Endothelial cell of umbilical vein (primary cell): ENCODE measurements at regions not wholly inside any gene's neighbourhood (a gene's known extent, or its start where the extent isn't known, plus 50 kb on each side); places are given as distances from the start of the nearest gene placed in this dataset.

Source experiments
- BruUV-seq: library from RNA; stranded (reverse); fragments of 400-500 nt; replicated peaks from 2 replicates; lab custom pipeline; 2021; lab: Mats Ljungman, UMichigan
- CTCF ChIA-PET: fragments of 300-600, 350-600 bp; sonication (Branson Sonifier 250); formaldehyde crosslinking; loops from one replicate; lab custom pipeline; 2021; ENCODE audit warnings: antibody characterized with exemption, inconsistent platforms; lab: Charles Lee
- POLR2A ChIA-PET: fragments of 300-600, 350-600 bp; sonication (Branson Sonifier 250); formaldehyde crosslinking; loops from one replicate; lab custom pipeline; 2021; ENCODE audit warnings: antibody characterized with exemption, inconsistent platforms; lab: Charles Lee
- DNase-seq: peaks from one replicate; pipeline ENCODE4 v3.0.0-alpha.2; 2011; ENCODE audit warnings: low read depth, low spot score
- FAIRE-seq: peaks from 2 replicates; lab custom pipeline; 2011; peaks lifted over from hg19 to GRCh38; lab: Jason Lieb, UNC
- H2AFZ ChIP-seq: 2 replicates; pipeline ENCODE4 v1.6.0; 2012; ENCODE audit warnings: low read depth, low read length, control low read depth, inconsistent platforms
- H3K27ac ChIP-seq: 2 replicates; pipeline ENCODE4 v1.5.1; 2011; ENCODE audit warnings: low read depth, mild to moderate bottlenecking, control low read depth, low read length, moderate library complexity; ENCODE audit not compliant: insufficient read depth
- H3K27me3 ChIP-seq, 2 experiments: 2 replicates each; pipeline versions ENCODE4 v1.6.0 to v1.6.1; 2011; ENCODE audit warnings: low read length in 2 of 2, mixed read lengths in 1 of 2; ENCODE audit not compliant: control insufficient read depth in 2 of 2, insufficient read depth in 2 of 2
- H3K36me3 ChIP-seq, 2 experiments: 2 replicates in 1 of 2; 3 replicates in 1 of 2; pipeline ENCODE4 v1.5.1; 2011; ENCODE audit warnings: low read length in 2 of 2, mild to moderate bottlenecking in 1 of 2, moderate library complexity in 1 of 2; ENCODE audit not compliant: control insufficient read depth in 2 of 2, insufficient read depth in 2 of 2; ENCODE audit errors: extremely low read depth in 1 of 2
- H3K4me1 ChIP-seq: 3 replicates; pipeline ENCODE4 v1.5.1; 2011; ENCODE audit warnings: mild to moderate bottlenecking, low read length; ENCODE audit not compliant: control insufficient read depth, insufficient read depth; ENCODE audit errors: extremely low read depth
- H3K4me2 ChIP-seq: 2 replicates; pipeline ENCODE4 v1.6.1; 2011; ENCODE audit warnings: low read length, control low read depth, mixed read lengths; ENCODE audit not compliant: insufficient read depth
- H3K4me3 ChIP-seq, 3 experiments: fragments of 200-600 bp in 1 of 3; sonication (generic), shearing (Covaris generic) in 1 of 3; replicated peaks in 1 of 3; 2 replicates each; pipeline ENCODE4 v1.5.1; 2011 to 2016; ENCODE audit warnings: control low read depth in 3 of 3, low read length in 3 of 3, mild to moderate bottlenecking in 2 of 3, inconsistent platforms in 1 of 3, low read depth in 1 of 3, moderate library complexity in 1 of 3; ENCODE audit not compliant: insufficient read depth in 1 of 3
- H3K79me2 ChIP-seq: 2 replicates; pipeline ENCODE4 v1.6.0; 2012; ENCODE audit warnings: low read length, inconsistent platforms; ENCODE audit not compliant: control insufficient read depth, insufficient read depth
- H3K9ac ChIP-seq: replicated peaks from 2 replicates; pipeline ENCODE3; 2011; ENCODE audit warnings: low read length, control low read depth; ENCODE audit not compliant: insufficient read depth; ENCODE audit errors: extremely low read depth
- H3K9me1 ChIP-seq: replicated peaks from 3 replicates; pipeline ENCODE4 v1.6.0; 2011; ENCODE audit warnings: mild to moderate bottlenecking, low read length; ENCODE audit not compliant: control insufficient read depth, insufficient read depth; ENCODE audit errors: extremely low read depth
- H3K9me3 ChIP-seq: replicated peaks from 2 replicates; pipeline ENCODE4 v1.5.1; 2012; ENCODE audit warnings: low read length, inconsistent platforms; ENCODE audit not compliant: control insufficient read depth, insufficient read depth
- H4K20me1 ChIP-seq: replicated peaks from 2 replicates; pipeline ENCODE3; 2011; ENCODE audit warnings: mild to moderate bottlenecking, low read length; ENCODE audit not compliant: control insufficient read depth, insufficient read depth; ENCODE audit errors: extremely low read depth
- EZH2 ChIP-seq: IDR thresholded peaks from 2 replicates; pipeline ENCODE4 v1.6.1; 2012; ENCODE audit warnings: borderline replicate concordance, low read depth, mild to moderate bottlenecking, moderate library complexity, low read length, inconsistent platforms; ENCODE audit not compliant: severe bottlenecking
- FOS ChIP-seq: IDR thresholded peaks from 2 replicates; pipeline ENCODE4 v1.6.1; 2011; ENCODE audit warnings: mild to moderate bottlenecking, low read length, moderate library complexity, borderline replicate concordance; ENCODE audit not compliant: insufficient read depth
- GATA2 ChIP-seq: IDR thresholded peaks from 2 replicates; pipeline ENCODE4 v1.7.0; 2011; ENCODE audit warnings: low read depth, mild to moderate bottlenecking, moderate library complexity, mixed read lengths, low read length; ENCODE audit not compliant: insufficient read length, insufficient read depth
- JUN ChIP-seq: IDR thresholded peaks from 2 replicates; pipeline ENCODE4 v1.6.1; 2011; ENCODE audit warnings: borderline replicate concordance, low read depth; ENCODE audit not compliant: insufficient read length, insufficient read depth
- MYC ChIP-seq: IDR thresholded peaks from one replicate; pipeline ENCODE4 v1.6.1; 2011; ENCODE audit warnings: mild to moderate bottlenecking, low read depth, low read length
- POLR2A ChIP-seq: IDR thresholded peaks from 2 replicates; pipeline ENCODE4 v1.6.1; 2012; ENCODE audit warnings: low read depth, mild to moderate bottlenecking, control low read depth, low read length
- POLR2AphosphoS5 ChIP-seq: IDR thresholded peaks from 2 replicates; pipeline ENCODE4 v1.6.1; 2012; ENCODE audit warnings: low read depth, mild to moderate bottlenecking, control low read depth, low read length, moderate library complexity; ENCODE audit not compliant: insufficient read depth
- dilution Hi-C: fragments of 300-500 bp; cut with MboI; formaldehyde crosslinking; loops from one replicate; pipeline ENCODE4 v1.15.0; 2019; ENCODE audit warnings: low sequenced_read_pairs; ENCODE audit not compliant: extremely low pct_ligation_motif_present
- intact Hi-C: fragments of 100-400 bp; cut with micrococcal nuclease; formaldehyde crosslinking; loops from one replicate; pipeline ENCODE4 v1.10.0; 2022
- TF ChIP-seq, protein P1 (sequence below), 2 donors: IDR thresholded peaks; 1 replicate in 1 of 2; 2 replicates in 1 of 2; pipeline ENCODE4 v1.5.1; 2011; ENCODE audit warnings: low read length in 2 of 2, mild to moderate bottlenecking in 2 of 2, moderate library complexity in 2 of 2, control low read depth in 1 of 2, inconsistent platforms in 1 of 2, low read depth in 1 of 2; ENCODE audit not compliant: insufficient read depth in 1 of 2; ENCODE audit errors: extremely low read depth in 1 of 2
- TF ChIP-seq, protein P2 (sequence below): IDR thresholded peaks from 2 replicates; pipeline ENCODE4 v1.6.1; 2011; ENCODE audit not compliant: insufficient read depth, insufficient read length

DNA sequence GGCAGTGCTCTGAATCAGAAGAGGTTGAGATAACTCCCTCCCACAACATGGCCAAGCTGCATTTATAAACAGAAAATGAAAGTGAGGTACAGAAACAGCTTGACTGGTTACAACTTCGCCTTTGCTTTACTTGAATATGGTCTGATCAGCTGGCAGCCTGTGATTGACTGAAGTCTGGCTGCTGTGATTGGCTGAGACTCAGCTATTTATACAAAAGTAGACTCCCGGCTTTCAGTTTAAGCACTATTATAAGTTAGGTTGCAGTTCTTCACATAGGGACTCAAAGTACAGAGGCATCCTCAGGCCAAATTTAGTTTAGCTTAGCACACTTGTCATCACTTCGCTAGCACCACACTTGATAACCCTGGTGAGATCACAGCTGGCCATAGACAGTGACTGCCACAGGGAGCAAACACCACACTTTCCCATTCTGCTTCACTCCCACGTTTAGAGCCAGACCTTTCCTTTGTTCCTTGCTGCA is 362.6 kb downstream of the EPM2A start:
- POLR2A ChIA-PET: no interaction called here
- Histone ChIP-seq H3K4me1 (no peaks in the 10 kb centered on the region), H3K4me3 (no peak overlapping the region), H3K9ac (no peak overlapping the region), H3K27me3 (no peaks in the 10 kb centered on the region), H3K9me3 (no peaks in the 10 kb centered on the region), H3K9me1 (no peaks in the 10 kb centered on the region), H3K4me2 (no peak overlapping the region), H4K20me1 (no peaks in the 10 kb centered on the region), H3K27ac (no peak overlapping the region), H2AFZ (no peak overlapping the region), H3K79me2 (no peaks in the 10 kb centered on the region), H3K36me3 (no peaks in the 10 kb centered on the region)
- CTCF ChIA-PET: interaction anchor here (1.0 to 1.7 kb wide), 3 partner anchors 13 to 261 kb away, joined by 3 to 5 read pairs (median 4); no protein-coding TSS in a partner anchor
- dilution Hi-C loops (no loop called here), intact Hi-C loops (no loop called here)
- no TSS peak for BruUV-seq
- peak; percentile 18 for DNase-seq
- no peak for TF ChIP-seq FOS
- TF ChIP-seq, protein P1, sequence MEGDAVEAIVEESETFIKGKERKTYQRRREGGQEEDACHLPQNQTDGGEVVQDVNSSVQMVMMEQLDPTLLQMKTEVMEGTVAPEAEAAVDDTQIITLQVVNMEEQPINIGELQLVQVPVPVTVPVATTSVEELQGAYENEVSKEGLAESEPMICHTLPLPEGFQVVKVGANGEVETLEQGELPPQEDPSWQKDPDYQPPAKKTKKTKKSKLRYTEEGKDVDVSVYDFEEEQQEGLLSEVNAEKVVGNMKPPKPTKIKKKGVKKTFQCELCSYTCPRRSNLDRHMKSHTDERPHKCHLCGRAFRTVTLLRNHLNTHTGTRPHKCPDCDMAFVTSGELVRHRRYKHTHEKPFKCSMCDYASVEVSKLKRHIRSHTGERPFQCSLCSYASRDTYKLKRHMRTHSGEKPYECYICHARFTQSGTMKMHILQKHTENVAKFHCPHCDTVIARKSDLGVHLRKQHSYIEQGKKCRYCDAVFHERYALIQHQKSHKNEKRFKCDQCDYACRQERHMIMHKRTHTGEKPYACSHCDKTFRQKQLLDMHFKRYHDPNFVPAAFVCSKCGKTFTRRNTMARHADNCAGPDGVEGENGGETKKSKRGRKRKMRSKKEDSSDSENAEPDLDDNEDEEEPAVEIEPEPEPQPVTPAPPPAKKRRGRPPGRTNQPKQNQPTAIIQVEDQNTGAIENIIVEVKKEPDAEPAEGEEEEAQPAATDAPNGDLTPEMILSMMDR (IDR thresholded peaks at IDR 0.05; ENCODE audit: extremely low read depth in 1 of 2, insufficient read depth in 1 of 2, low read depth in 1 of 2, low read length in 2 of 2): no peak
- TF ChIP-seq MYC: no peak
- TF ChIP-seq GATA2: no peak
- TF ChIP-seq, protein P2, sequence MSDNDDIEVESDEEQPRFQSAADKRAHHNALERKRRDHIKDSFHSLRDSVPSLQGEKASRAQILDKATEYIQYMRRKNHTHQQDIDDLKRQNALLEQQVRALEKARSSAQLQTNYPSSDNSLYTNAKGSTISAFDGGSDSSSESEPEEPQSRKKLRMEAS: no peak
- no peak for TF ChIP-seq POLR2AphosphoS5
- TF ChIP-seq POLR2A: no peak
- no peak for TF ChIP-seq JUN
- no peak for TF ChIP-seq EZH2
- FAIRE-seq: no peak
